Activated CD4-positive, alpha-beta T cell treated with anti-CD3 and anti-CD28 coated beads, Interleukin-2, amount 50 U/mL, for 48 hours (primary cell): ENCODE measurements at regions not wholly inside any gene's neighbourhood (a gene's known extent, or its start where the extent isn't known, plus 50 kb on each side); places are given as distances from the start of the nearest gene placed in this dataset.
"Not testable (repeated sequence)": the region's sequence is repeated elsewhere in the genome, so short reads cannot be mapped to it uniquely, and the experiment has no call there.

Experiments used
- DNase-seq, 2 experiments: peaks; one replicate each; pipeline ENCODE4 v3.0.0-alpha.2; 2020

GRCh38 chr1:104331763-104332162, 582.1 kb downstream of the AMY1C start:
- no peak for DNase-seq

- DNase-seq: not testable (repeated sequence)
These were observed 588.2 kb downstream of the AMY1C start for GRCh38 chr1:104337927-104338326.

- DNase-seq: no peak
These were observed 592.2 kb downstream of the AMY1C start for GRCh38 chr1:104341944-104342343.

- no peak for DNase-seq
These were observed 598.6 kb downstream of the AMY1C start for GRCh38 chr1:104348277-104348676.

- no peak for DNase-seq
These were observed 603.9 kb downstream of the AMY1C start for GRCh38 chr1:104353580-104353979.

- DNase-seq: no peak
These were observed 608.4 kb downstream of the AMY1C start for GRCh38 chr1:104358086-104358485.

- no peak for DNase-seq
These were observed 608.9 kb downstream of the AMY1C start for GRCh38 chr1:104358621-104359020.

GRCh38 chr1:104378414-104378813, 628.7 kb downstream of the AMY1C start:
- DNase-seq: no peak

GRCh38 chr1:104380003-104380402, 630.3 kb downstream of the AMY1C start:
- no peak for DNase-seq

GRCh38 chr1:104387716-104388508, 638.2 kb downstream of the AMY1C start:
- no peak for DNase-seq

GRCh38 chr1:104392552-104392951, 642.9 kb downstream of the AMY1C start:
- no peak for DNase-seq

GRCh38 chr1:104402178-104402577, 652.5 kb downstream of the AMY1C start:
- DNase-seq: no peak

- no peak for DNase-seq
These were observed 654.2 kb downstream of the AMY1C start for GRCh38 chr1:104403883-104404282.

- no peak for DNase-seq
These were observed 657.0 kb downstream of the AMY1C start for GRCh38 chr1:104406728-104407127.

- no peak for DNase-seq
These were observed 658.6 kb downstream of the AMY1C start for GRCh38 chr1:104408268-104408667.

- DNase-seq: no peak
These were observed 685.6 kb downstream of the AMY1C start for GRCh38 chr1:104435255-104435654.

- no peak for DNase-seq
These were observed 690.3 kb downstream of the AMY1C start for GRCh38 chr1:104440011-104440410.

- no peak for DNase-seq
These were observed 707.0 kb downstream of the AMY1C start for GRCh38 chr1:104456724-104457123.

- no peak for DNase-seq
These were observed 710.2 kb downstream of the AMY1C start for GRCh38 chr1:104459886-104460285.

GRCh38 chr1:104460880-104461279, 711.2 kb downstream of the AMY1C start:
- DNase-seq: no peak

GRCh38 chr1:104463126-104463697, 713.5 kb downstream of the AMY1C start:
- no peak for DNase-seq

- no peak for DNase-seq
These were observed 716.4 kb downstream of the AMY1C start for GRCh38 chr1:104466068-104466467.

- no peak for DNase-seq
These were observed 717.9 kb downstream of the AMY1C start for GRCh38 chr1:104467590-104467989.

- DNase-seq: no peak
These were observed 718.6 kb downstream of the AMY1C start for GRCh38 chr1:104468282-104468681.

GRCh38 chr1:104476126-104476525, 726.4 kb downstream of the AMY1C start:
- DNase-seq: no peak
